NT2/D1 (cell line): ENCODE measurements at regions not wholly inside any gene's neighbourhood (a gene's known extent, or its start where the extent isn't known, plus 50 kb on each side); places are given as distances from the start of the nearest gene placed in this dataset.

Experiments used
- SUZ12 ChIP-seq: IDR thresholded peaks from 2 replicates; pipeline ENCODE4 v1.6.1; 2011; ENCODE audit not compliant: insufficient read length, insufficient read depth; ENCODE audit errors: extremely low read depth
- YY1 ChIP-seq: IDR thresholded peaks from 2 replicates; pipeline ENCODE4 v1.6.1; 2011; ENCODE audit not compliant: insufficient read length, insufficient read depth

- TF ChIP-seq YY1: no peak
- TF ChIP-seq SUZ12: no peak
Measured at GRCh38 chr16:80314042-80314441, 226.8 kb upstream of the DYNLRB2 start.
